ENCODE measurements at regions not wholly inside any gene's neighbourhood (a gene's known extent, or its start where the extent isn't known, plus 50 kb on each side); places are given as distances from the start of the nearest gene placed in this dataset.

GRCh38 chr7:25059576-25059975 is 65.5 kb downstream of the CYCS start:
- Histone ChIP-seq H3K36me3 (ENCODE audit: control insufficient read depth, insufficient read depth, low read length) (no peaks in the 10 kb centered on the region), H3K27ac (ENCODE audit: low read depth, low read length) (no peak overlapping the region), H3K4me3 (ENCODE audit: low read length) (no peak overlapping the region), H3K4me1 (ENCODE audit: control insufficient read depth, insufficient read depth, low read length) (no peaks in the 10 kb centered on the region), H3K27me3 (ENCODE audit: control insufficient read depth, insufficient read depth, low read length, poor library complexity, severe bottlenecking) (no peaks in the 10 kb centered on the region), H3K9ac (ENCODE audit: extremely low read depth, low read length, poor library complexity, severe bottlenecking) (no peak overlapping the region), H3K9me3 (ENCODE audit: control insufficient read depth, low read length) (peaks cover 5% of the 10 kb centered on the region)
- no peak for DNase-seq
- H3K27me3 Mint-ChIP-seq (ENCODE audit: insufficient read depth): peaks cover 4% of the 10 kb centered on the region
- 70 to 81% methylated on average over 5 to 7 of the region's 7 CpGs for WGBS, 2 experiments (ENCODE audit: insufficient coverage in 1 of 2, insufficient read length in 1 of 2)
- no peak overlapping the region for H3K27ac Mint-ChIP-seq
- H3K4me3 Mint-ChIP-seq: no peak overlapping the region
- H3K36me3 Mint-ChIP-seq (ENCODE audit: low read depth): no peaks in the 10 kb centered on the region
- H3K9me3 Mint-ChIP-seq: peaks cover 22% of the 10 kb centered on the region
- peaks cover 7% of the 10 kb centered on the region for H3K4me1 Mint-ChIP-seq
- TF ChIP-seq CTCF (conservative IDR thresholded peaks at IDR 0.05): no peak

GRCh38 chr7:25056368-25056767 is 68.7 kb downstream of the CYCS start:
- Mint-ChIP-seq H3K27me3 (ENCODE audit: insufficient read depth) (peaks cover 11% of the 10 kb centered on the region), H3K27ac (no peak overlapping the region), H3K9me3 (peaks cover 3% of the 10 kb centered on the region), H3K36me3 (ENCODE audit: low read depth) (no peaks in the 10 kb centered on the region), H3K4me3 (no peak overlapping the region), H3K4me1 (peaks cover under 1% of the 10 kb centered on the region)
- DNase-seq: no peak
- no peak overlapping the region for H3K27ac ChIP-seq (ENCODE audit: low read depth, low read length)
- H3K27me3 ChIP-seq (ENCODE audit: control insufficient read depth, insufficient read depth, low read length, poor library complexity, severe bottlenecking): no peaks in the 10 kb centered on the region
- H3K9me3 ChIP-seq (ENCODE audit: control insufficient read depth, low read length): peaks cover 5% of the 10 kb centered on the region
- H3K4me1 ChIP-seq (ENCODE audit: control insufficient read depth, insufficient read depth, low read length): no peaks in the 10 kb centered on the region
- no peak for TF ChIP-seq CTCF (conservative IDR thresholded peaks at IDR 0.05)
- no peak overlapping the region for H3K4me3 ChIP-seq (ENCODE audit: low read length)
- 87 to 100% methylated on average over 1 to 3 of the region's 4 CpGs for WGBS, 2 experiments (ENCODE audit: insufficient coverage in 1 of 2, insufficient read length in 1 of 2)
- no peaks in the 10 kb centered on the region for H3K36me3 ChIP-seq (ENCODE audit: control insufficient read depth, insufficient read depth, low read length)
- H3K9ac ChIP-seq (ENCODE audit: extremely low read depth, low read length, poor library complexity, severe bottlenecking): no peak overlapping the region

- Histone ChIP-seq H3K27me3 (ENCODE audit: control insufficient read depth, insufficient read depth, low read length, poor library complexity, severe bottlenecking) (no peaks in the 10 kb centered on the region), H3K9me3 (ENCODE audit: control insufficient read depth, low read length) (peaks cover 5% of the 10 kb centered on the region), H3K4me1 (ENCODE audit: control insufficient read depth, insufficient read depth, low read length) (no peaks in the 10 kb centered on the region), H3K4me3 (ENCODE audit: low read length) (no peak overlapping the region), H3K36me3 (ENCODE audit: control insufficient read depth, insufficient read depth, low read length) (no peaks in the 10 kb centered on the region), H3K9ac (ENCODE audit: extremely low read depth, low read length, poor library complexity, severe bottlenecking) (no peak overlapping the region), H3K27ac (ENCODE audit: low read depth, low read length) (no peak overlapping the region)
- WGBS, 2 experiments (ENCODE audit: insufficient coverage in 1 of 2, insufficient read length in 1 of 2): 88 to 90% methylated on average over 5 to 6 of the region's 6 CpGs
- no peaks in the 10 kb centered on the region for H3K36me3 Mint-ChIP-seq (ENCODE audit: low read depth)
- no peak overlapping the region for H3K4me3 Mint-ChIP-seq
- H3K27ac Mint-ChIP-seq: no peak overlapping the region
- H3K4me1 Mint-ChIP-seq: no peaks in the 10 kb centered on the region
- no peak for TF ChIP-seq CTCF (conservative IDR thresholded peaks at IDR 0.05)
- peaks cover 11% of the 10 kb centered on the region for H3K27me3 Mint-ChIP-seq (ENCODE audit: insufficient read depth)
- DNase-seq: no peak
- H3K9me3 Mint-ChIP-seq: peaks cover 3% of the 10 kb centered on the region
Measured at GRCh38 chr7:25055520-25056220, 69.4 kb downstream of the CYCS start.

All from endodermal cell (in vitro differentiated cells).